SJSA1 (cell line): ENCODE measurements at regions not wholly inside any gene's neighbourhood (a gene's known extent, or its start where the extent isn't known, plus 50 kb on each side); places are given as distances from the start of the nearest gene placed in this dataset.
A peak's percentile ranks its signal among the peaks of the same experiment; 100 is the strongest.

ENCODE experiments used
- DNase-seq, 2 experiments: peaks; one replicate each; pipeline ENCODE4 v3.0.0-alpha.2; 2015 to 2020; ENCODE audit warnings: low spot score in 2 of 2, low read depth in 1 of 2
- H3K27ac ChIP-seq: fragments of 250-450 bp; sonication (Bioruptor Pico); 2 replicates; pipeline ENCODE4 v1.5.1; 2020; ENCODE audit warnings: mild to moderate bottlenecking, moderate library complexity
- H3K27me3 ChIP-seq: fragments of 250-450 bp; sonication (Bioruptor Pico); replicated peaks from 2 replicates; pipeline ENCODE4 v1.5.1; 2020; ENCODE audit warnings: mild to moderate bottlenecking, moderate library complexity
- H3K36me3 ChIP-seq: fragments of 250-450 bp; sonication (Bioruptor Pico); 2 replicates; pipeline ENCODE4 v1.5.1; 2020; ENCODE audit warnings: mild to moderate bottlenecking
- H3K4me1 ChIP-seq: fragments of 250-450 bp; sonication (Bioruptor Pico); replicated peaks from 2 replicates; pipeline ENCODE4 v1.6.1; 2021; ENCODE audit warnings: mild to moderate bottlenecking
- H3K4me3 ChIP-seq: fragments of 250-450 bp; sonication (Bioruptor Pico); 2 replicates; pipeline ENCODE4 v1.5.1; 2020; ENCODE audit warnings: mild to moderate bottlenecking
- H3K9me3 ChIP-seq: fragments of 250-450 bp; sonication (Bioruptor Pico); replicated peaks from 2 replicates; pipeline ENCODE4 v1.5.1; 2020; ENCODE audit warnings: mild to moderate bottlenecking

GRCh38 chr11:8329847-8330361, 66.2 kb upstream of the LMO1 start:
- no peaks in the 10 kb centered on the region for H3K36me3 ChIP-seq
- no peaks in the 10 kb centered on the region for H3K9me3 ChIP-seq
- H3K27me3 ChIP-seq = no peaks in the 10 kb centered on the region
- peaks cover 3% of the 10 kb centered on the region; the same call in 1 of the 2 replicates for H3K4me1 ChIP-seq
- H3K4me3 ChIP-seq = no peak overlapping the region
- H3K27ac ChIP-seq = no peak overlapping the region
- DNase-seq = no peak

GRCh38 chr11:8329336-8329735, 65.7 kb upstream of the LMO1 start:
- H3K9me3 ChIP-seq = no peaks in the 10 kb centered on the region
- H3K4me3 ChIP-seq = no peak overlapping the region
- no peaks in the 10 kb centered on the region for H3K36me3 ChIP-seq
- no peak overlapping the region for H3K27ac ChIP-seq
- no peaks in the 10 kb centered on the region for H3K27me3 ChIP-seq
- peaks cover 3% of the 10 kb centered on the region; the same call in 1 of the 2 replicates for H3K4me1 ChIP-seq
- DNase-seq = no peak

- no peaks in the 10 kb centered on the region for H3K36me3 ChIP-seq
- H3K27ac ChIP-seq = no peak overlapping the region
- peak; percentile 59 to 81 for DNase-seq
- H3K4me3 ChIP-seq = no peak overlapping the region
- H3K4me1 ChIP-seq = peaks cover 3% of the 10 kb centered on the region; the same call in 1 of the 2 replicates
- no peaks in the 10 kb centered on the region for H3K9me3 ChIP-seq
- no peaks in the 10 kb centered on the region for H3K27me3 ChIP-seq
These were observed 65.2 kb upstream of the LMO1 start for GRCh38 chr11:8328848-8329330.

- Histone ChIP-seq H3K4me1 (peaks cover 3% of the 10 kb centered on the region; the same call in 1 of the 2 replicates), H3K27ac (no peak overlapping the region), H3K4me3 (no peak overlapping the region), H3K9me3 (no peaks in the 10 kb centered on the region), H3K36me3 (no peaks in the 10 kb centered on the region), H3K27me3 (no peaks in the 10 kb centered on the region)
- no peak for DNase-seq
These were observed 64.6 kb upstream of the LMO1 start for GRCh38 chr11:8328231-8328794.

- Histone ChIP-seq H3K4me1 (peaks cover 3% of the 10 kb centered on the region; the same call in 1 of the 2 replicates), H3K9me3 (no peaks in the 10 kb centered on the region), H3K27ac (no peak overlapping the region), H3K4me3 (no peak overlapping the region), H3K27me3 (no peaks in the 10 kb centered on the region), H3K36me3 (no peaks in the 10 kb centered on the region)
- DNase-seq = no peak
These were observed 64.1 kb upstream of the LMO1 start for GRCh38 chr11:8327761-8328192.

- DNase-seq = no peak
- Histone ChIP-seq H3K27ac (no peak overlapping the region), H3K4me3 (no peak overlapping the region), H3K36me3 (no peaks in the 10 kb centered on the region), H3K27me3 (no peaks in the 10 kb centered on the region), H3K9me3 (no peaks in the 10 kb centered on the region), H3K4me1 (peaks cover 3% of the 10 kb centered on the region; the same call in 1 of the 2 replicates)
These were observed 62.7 kb upstream of the LMO1 start for GRCh38 chr11:8326337-8326736.

- no peak for DNase-seq
- Histone ChIP-seq H3K36me3 (no peaks in the 10 kb centered on the region), H3K9me3 (no peaks in the 10 kb centered on the region), H3K27me3 (no peaks in the 10 kb centered on the region), H3K27ac (no peak overlapping the region), H3K4me1 (peaks cover 3% of the 10 kb centered on the region; the same call in 1 of the 2 replicates), H3K4me3 (no peak overlapping the region)
These were observed 62.1 kb upstream of the LMO1 start for GRCh38 chr11:8325591-8326304.

- Histone ChIP-seq H3K36me3 (no peaks in the 10 kb centered on the region), H3K9me3 (no peaks in the 10 kb centered on the region), H3K27me3 (no peaks in the 10 kb centered on the region), H3K27ac (no peak overlapping the region), H3K4me3 (no peak overlapping the region), H3K4me1 (no peaks in the 10 kb centered on the region)
- DNase-seq = no peak
These were observed 59.7 kb upstream of the LMO1 start for GRCh38 chr11:8323161-8323935.

GRCh38 chr11:8321876-8322275, 58.2 kb upstream of the LMO1 start:
- Histone ChIP-seq H3K36me3 (no peaks in the 10 kb centered on the region), H3K9me3 (no peaks in the 10 kb centered on the region), H3K4me1 (no peaks in the 10 kb centered on the region), H3K27ac (no peak overlapping the region), H3K27me3 (no peaks in the 10 kb centered on the region), H3K4me3 (no peak overlapping the region)
- DNase-seq = no peak

GRCh38 chr11:8320076-8320475, 56.4 kb upstream of the LMO1 start:
- H3K36me3 ChIP-seq = no peaks in the 10 kb centered on the region
- H3K27me3 ChIP-seq = no peaks in the 10 kb centered on the region
- no peak overlapping the region for H3K27ac ChIP-seq
- no peak overlapping the region for H3K4me3 ChIP-seq
- H3K9me3 ChIP-seq = no peaks in the 10 kb centered on the region
- no peak for DNase-seq
- H3K4me1 ChIP-seq = no peaks in the 10 kb centered on the region

- H3K36me3 ChIP-seq = no peaks in the 10 kb centered on the region
- no peak overlapping the region for H3K27ac ChIP-seq
- H3K4me1 ChIP-seq = no peaks in the 10 kb centered on the region
- H3K9me3 ChIP-seq = no peaks in the 10 kb centered on the region
- H3K4me3 ChIP-seq = no peak overlapping the region
- no peaks in the 10 kb centered on the region for H3K27me3 ChIP-seq
- no peak for DNase-seq
These were observed 54.9 kb upstream of the LMO1 start for GRCh38 chr11:8318536-8318935.

GRCh38 chr11:8317159-8317558, 53.5 kb upstream of the LMO1 start:
- no peaks in the 10 kb centered on the region for H3K4me1 ChIP-seq
- no peak overlapping the region for H3K27ac ChIP-seq
- DNase-seq = no peak
- no peak overlapping the region for H3K4me3 ChIP-seq
- no peaks in the 10 kb centered on the region for H3K36me3 ChIP-seq
- H3K9me3 ChIP-seq = no peaks in the 10 kb centered on the region
- no peaks in the 10 kb centered on the region for H3K27me3 ChIP-seq

GRCh38 chr11:8315954-8316353, 52.3 kb upstream of the LMO1 start:
- H3K9me3 ChIP-seq = no peaks in the 10 kb centered on the region
- no peaks in the 10 kb centered on the region for H3K4me1 ChIP-seq
- H3K4me3 ChIP-seq = no peak overlapping the region
- DNase-seq = no peak
- H3K27me3 ChIP-seq = no peaks in the 10 kb centered on the region
- H3K27ac ChIP-seq = no peak overlapping the region
- no peaks in the 10 kb centered on the region for H3K36me3 ChIP-seq

GRCh38 chr11:8315463-8315862, 51.8 kb upstream of the LMO1 start:
- Histone ChIP-seq H3K27ac (no peak overlapping the region), H3K36me3 (no peaks in the 10 kb centered on the region), H3K4me1 (no peaks in the 10 kb centered on the region), H3K4me3 (no peak overlapping the region), H3K27me3 (no peaks in the 10 kb centered on the region), H3K9me3 (no peaks in the 10 kb centered on the region)
- no peak for DNase-seq
